ENCODE measurements at regions not wholly inside any gene's neighbourhood (a gene's known extent, or its start where the extent isn't known, plus 50 kb on each side); places are given as distances from the start of the nearest gene placed in this dataset.

DNA sequence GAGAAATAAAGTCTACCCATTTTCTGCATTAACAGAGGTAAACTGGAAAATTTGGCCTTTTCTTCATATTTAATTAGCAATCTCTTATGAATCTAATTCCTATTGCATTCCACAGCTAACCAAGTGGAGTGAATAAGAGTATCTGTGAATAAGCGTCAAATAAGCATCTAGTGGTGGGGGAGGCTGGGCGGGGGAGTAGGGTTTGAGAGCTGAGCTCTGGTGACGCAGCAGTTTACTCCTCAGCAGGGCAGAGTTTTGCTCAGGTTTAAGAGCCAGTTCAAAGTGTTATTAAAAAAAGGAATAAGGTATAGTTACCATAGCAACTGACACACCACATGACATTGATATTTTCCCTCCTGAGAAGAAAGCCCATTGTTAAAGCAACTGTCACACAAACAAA lies 1346.8 kb upstream of the CELF2 start:
- TF ChIP-seq MXI1 (IDR thresholded peaks at IDR 0.05; ENCODE audit: borderline replicate concordance, low read depth, low read length) = no peak
- no peak for TF ChIP-seq SMC3 (IDR thresholded peaks at IDR 0.05; ENCODE audit: low read depth, low read length)
- TF ChIP-seq MAFK (IDR thresholded peaks at IDR 0.05; ENCODE audit: low read depth, low read length) = no peak
- TF ChIP-seq FOS (IDR thresholded peaks at IDR 0.05; ENCODE audit: low read depth, low read length) = no peak
- TF ChIP-seq RCOR1 (IDR thresholded peaks at IDR 0.05; ENCODE audit: insufficient replicate concordance, low read length) = no peak
- no peak for TF ChIP-seq RFX5 (IDR thresholded peaks at IDR 0.05; ENCODE audit: low read depth, low read length)
- no peak for TF ChIP-seq RAD21 (IDR thresholded peaks at IDR 0.05; ENCODE audit: low read length)
- TF ChIP-seq USF2 (IDR thresholded peaks at IDR 0.05; ENCODE audit: low read depth, low read length) = no peak
- no peak for TF ChIP-seq CEBPB (IDR thresholded peaks at IDR 0.05; ENCODE audit: low read depth, low read length)
- TF ChIP-seq CHD1 (IDR thresholded peaks at IDR 0.05; ENCODE audit: low read depth, low read length) = no peak
- Histone ChIP-seq H4K8ac (ENCODE audit: low read depth in 2 of 2, low read length in 2 of 2) (no peak overlapping the region), H3K4me3 (ENCODE audit: insufficient read depth, low read depth, low read length) (no peak overlapping the region), H3K9ac (ENCODE audit: low read depth, low read length) (no peak overlapping the region), H3K4ac (ENCODE audit: low read depth, low read length) (no peak overlapping the region), H3K27ac (ENCODE audit: insufficient read depth, low read length) (no peak overlapping the region), H4K91ac (ENCODE audit: insufficient read depth, low read depth, low read length) (no peak overlapping the region), H3K4me1 (ENCODE audit: control insufficient read depth, insufficient read depth, low read length) (no peaks in the 10 kb centered on the region), H4K20me1 (ENCODE audit: insufficient read depth, low read length) (no peaks in the 10 kb centered on the region), H2AK9ac (replicated peaks; ENCODE audit: low read depth, low read length, poor library complexity) (no peak overlapping the region), H2BK20ac (ENCODE audit: low read depth, low read length) (no peak overlapping the region), H2BK5ac (ENCODE audit: low read depth, low read length, poor library complexity, severe bottlenecking) (no peak overlapping the region), H2AK5ac (ENCODE audit: low read depth, low read length) (no peak overlapping the region), H2AFZ (replicated peaks; ENCODE audit: low read length, poor library complexity) (no peak overlapping the region), H3K36me3 (ENCODE audit: control insufficient read depth, insufficient read depth, low read length) (no peaks in the 10 kb centered on the region), H3K27me3 (ENCODE audit: control insufficient read depth, insufficient read depth, low read length) (no peaks in the 10 kb centered on the region), H4K5ac (ENCODE audit: low read depth, low read length) (no peak overlapping the region), H3K18ac (ENCODE audit: low read depth, low read length) (no peak overlapping the region), H3K9me1 (ENCODE audit: insufficient read depth, low read length) (no peaks in the 10 kb centered on the region), H2BK120ac (ENCODE audit: low read depth, low read length) (no peak overlapping the region), H3K23ac (ENCODE audit: low read depth, low read length) (no peak overlapping the region), H3K4me2 (ENCODE audit: low read depth, low read length) (no peak overlapping the region), H3K79me1 (ENCODE audit: low read depth in 1 of 2, low read length in 2 of 2) (no peaks in the 10 kb centered on the region), H2BK15ac (ENCODE audit: low read depth, low read length) (no peak overlapping the region), H3K9me3 (ENCODE audit: control insufficient read depth, insufficient read depth, low read length) (no peaks in the 10 kb centered on the region), H3K14ac (replicated peaks; ENCODE audit: low read depth, low read length) (no peak overlapping the region), H3K56ac (ENCODE audit: extremely low read depth, insufficient read depth, low read length) (no peak overlapping the region)
- DNase-seq (no peak), ATAC-seq (ENCODE audit: low read depth) (no peak)
- dilution Hi-C loops (cut with HindIII; ENCODE audit: low sequenced_read_pairs, unreplicated experiment) (no loop called here), in situ Hi-C loops (cut with MboI; ENCODE audit: low sequenced_read_pairs) (no loop called here), intact Hi-C loops (cut with micrococcal nuclease) (no loop called here)
- no CpG with 5 or more reads among the region's 3 CpGs for WGBS, 2 experiments (ENCODE audit: extremely low coverage in 2 of 2, insufficient read length in 1 of 2)
- no TSS peak for BruUV-seq (replicated peaks)
- POLR2A ChIA-PET (ENCODE audit: unreplicated experiment) = no interaction called here
- CTCF ChIA-PET = no interaction called here

Data from IMR-90 (cell line).